Osteocyte (in vitro differentiated cells): ENCODE measurements at regions not wholly inside any gene's neighbourhood (a gene's known extent, or its start where the extent isn't known, plus 50 kb on each side); places are given as distances from the start of the nearest gene placed in this dataset.

ENCODE experiments used
- DNase-seq: peaks from one replicate; pipeline ENCODE4 v3.0.0; 2021; ENCODE audit warnings: mixed read lengths; ENCODE audit not compliant: unreplicated experiment; ENCODE audit errors: extremely low spot score
- H3K27ac Mint-ChIP-seq: one replicate; pipeline ENCODE4 v1.8.0; 2021; ENCODE audit warnings: mild to moderate bottlenecking, mixed read lengths; ENCODE audit not compliant: unreplicated experiment
- H3K27me3 Mint-ChIP-seq: one replicate; pipeline ENCODE4 v1.8.0; 2021; ENCODE audit warnings: mixed read lengths; ENCODE audit not compliant: unreplicated experiment
- H3K36me3 Mint-ChIP-seq: one replicate; pipeline ENCODE4 v1.8.0; 2021; ENCODE audit warnings: mixed read lengths; ENCODE audit not compliant: unreplicated experiment
- H3K4me1 Mint-ChIP-seq: one replicate; pipeline ENCODE4 v1.8.0; 2021; ENCODE audit warnings: mixed read lengths; ENCODE audit not compliant: unreplicated experiment
- H3K4me3 Mint-ChIP-seq: one replicate; pipeline ENCODE4 v1.8.0; 2021; ENCODE audit warnings: mild to moderate bottlenecking, moderate library complexity, mixed read lengths; ENCODE audit not compliant: unreplicated experiment
- H3K9me3 Mint-ChIP-seq: one replicate; pipeline ENCODE4 v1.8.0; 2021; ENCODE audit warnings: mixed read lengths; ENCODE audit not compliant: unreplicated experiment
- TF ChIP-seq, protein P1 (sequence below): fragments of 200-600 bp; sonication (generic); IDR thresholded peaks from 2 replicates; pipeline ENCODE4 v1.5.0; 2021; ENCODE audit warnings: antibody characterized with exemption, mild to moderate bottlenecking, moderate library complexity

DNA sequence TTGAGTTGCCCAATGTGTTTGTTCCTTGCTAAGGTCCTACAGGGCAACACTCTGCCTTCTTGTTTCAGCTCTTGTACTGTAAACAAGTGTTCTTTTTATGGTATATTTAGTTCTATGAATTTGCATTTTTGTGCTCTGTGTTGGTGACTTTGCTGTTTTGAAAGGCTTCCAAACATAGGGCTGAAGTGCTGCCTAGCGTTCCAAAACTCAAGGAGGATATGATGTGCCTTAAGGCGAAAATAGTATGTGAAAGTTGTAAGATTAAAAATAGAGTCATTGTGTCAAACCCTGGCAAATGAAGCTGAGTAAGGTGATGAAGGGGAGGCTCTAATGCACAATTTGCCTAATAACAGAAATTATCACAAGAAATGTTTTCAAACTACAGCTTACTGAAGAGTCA, 372.7 kb upstream of the TOM1L1 start:
- DNase-seq: no peak
- TF ChIP-seq, protein P1, sequence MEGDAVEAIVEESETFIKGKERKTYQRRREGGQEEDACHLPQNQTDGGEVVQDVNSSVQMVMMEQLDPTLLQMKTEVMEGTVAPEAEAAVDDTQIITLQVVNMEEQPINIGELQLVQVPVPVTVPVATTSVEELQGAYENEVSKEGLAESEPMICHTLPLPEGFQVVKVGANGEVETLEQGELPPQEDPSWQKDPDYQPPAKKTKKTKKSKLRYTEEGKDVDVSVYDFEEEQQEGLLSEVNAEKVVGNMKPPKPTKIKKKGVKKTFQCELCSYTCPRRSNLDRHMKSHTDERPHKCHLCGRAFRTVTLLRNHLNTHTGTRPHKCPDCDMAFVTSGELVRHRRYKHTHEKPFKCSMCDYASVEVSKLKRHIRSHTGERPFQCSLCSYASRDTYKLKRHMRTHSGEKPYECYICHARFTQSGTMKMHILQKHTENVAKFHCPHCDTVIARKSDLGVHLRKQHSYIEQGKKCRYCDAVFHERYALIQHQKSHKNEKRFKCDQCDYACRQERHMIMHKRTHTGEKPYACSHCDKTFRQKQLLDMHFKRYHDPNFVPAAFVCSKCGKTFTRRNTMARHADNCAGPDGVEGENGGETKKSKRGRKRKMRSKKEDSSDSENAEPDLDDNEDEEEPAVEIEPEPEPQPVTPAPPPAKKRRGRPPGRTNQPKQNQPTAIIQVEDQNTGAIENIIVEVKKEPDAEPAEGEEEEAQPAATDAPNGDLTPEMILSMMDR: no peak
- Mint-ChIP-seq H3K36me3 (no peaks in the 10 kb centered on the region), H3K4me3 (no peak overlapping the region), H3K9me3 (peaks cover 44% of the 10 kb centered on the region), H3K27me3 (no peaks in the 10 kb centered on the region), H3K4me1 (no peaks in the 10 kb centered on the region), H3K27ac (no peak overlapping the region)

DNA sequence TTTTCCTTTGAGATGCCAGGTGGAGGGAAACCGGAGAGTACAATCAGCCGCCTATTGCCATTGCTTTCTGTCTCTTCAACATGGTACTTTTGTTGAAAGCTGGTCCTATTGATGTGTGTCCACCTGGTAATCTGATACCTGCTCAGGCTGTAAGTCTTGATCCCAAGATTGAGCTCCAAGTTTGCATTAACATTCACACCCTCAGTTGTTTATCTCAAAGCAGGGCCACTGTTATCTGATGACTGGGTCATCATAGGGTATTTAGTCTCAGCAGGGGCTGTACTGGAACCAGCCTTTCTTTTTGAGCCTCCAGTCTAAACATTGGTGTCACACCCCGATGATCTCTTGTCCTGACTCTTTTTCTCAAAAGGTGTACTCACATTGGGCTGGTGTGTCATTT, 370.3 kb upstream of the TOM1L1 start:
- Mint-ChIP-seq H3K9me3 (peaks cover 34% of the 10 kb centered on the region), H3K27ac (no peak overlapping the region), H3K27me3 (no peaks in the 10 kb centered on the region), H3K4me1 (no peaks in the 10 kb centered on the region), H3K36me3 (no peaks in the 10 kb centered on the region), H3K4me3 (no peak overlapping the region)
- no peak for DNase-seq
- TF ChIP-seq, protein P1: no peak

DNA sequence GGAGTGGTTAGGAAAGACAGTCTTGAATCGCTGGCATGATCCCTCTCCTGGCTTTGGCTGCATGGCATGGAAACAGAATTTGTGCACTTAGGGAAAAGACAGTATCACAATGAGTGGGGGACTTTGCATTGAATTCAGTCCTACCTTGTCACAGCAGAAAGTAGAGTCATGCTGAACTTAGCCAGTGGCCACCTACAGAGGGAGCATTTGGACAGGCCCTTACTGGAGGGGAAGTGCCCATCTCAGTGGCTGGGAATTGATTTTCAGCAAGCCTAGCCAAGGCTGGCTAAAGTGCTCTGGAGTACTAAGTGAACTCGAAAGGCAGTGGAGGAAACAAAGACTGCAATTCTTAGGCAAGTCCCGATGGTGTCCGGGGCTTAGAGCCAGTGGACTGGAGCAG, 364.3 kb upstream of the TOM1L1 start:
- DNase-seq: no peak
- no peaks in the 10 kb centered on the region for H3K27me3 Mint-ChIP-seq
- no peak overlapping the region for H3K27ac Mint-ChIP-seq
- peaks cover 41% of the 10 kb centered on the region for H3K9me3 Mint-ChIP-seq
- no peak overlapping the region for H3K4me3 Mint-ChIP-seq
- H3K36me3 Mint-ChIP-seq: no peaks in the 10 kb centered on the region
- TF ChIP-seq, protein P1: no peak
- H3K4me1 Mint-ChIP-seq: no peaks in the 10 kb centered on the region

DNA sequence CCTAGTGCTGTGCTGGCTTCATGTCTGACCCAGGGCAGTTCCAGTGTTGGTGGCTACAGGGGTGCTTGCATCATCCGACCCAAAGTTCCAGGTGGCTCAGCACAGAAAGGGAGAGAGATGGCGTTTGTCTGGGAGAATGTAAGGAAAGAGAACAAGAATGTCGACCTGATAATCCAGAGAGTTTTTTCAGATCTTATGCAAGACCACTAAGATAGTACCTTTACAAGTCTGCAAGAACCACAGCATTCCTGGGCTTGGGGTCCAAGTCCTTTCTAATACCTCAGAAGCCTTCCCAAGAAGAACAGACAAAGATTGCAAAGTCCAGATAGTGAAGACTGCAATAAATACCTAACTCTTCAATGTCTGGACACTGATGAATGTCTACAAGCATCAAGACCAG, 363.0 kb upstream of the TOM1L1 start:
- no peaks in the 10 kb centered on the region for H3K36me3 Mint-ChIP-seq
- H3K4me1 Mint-ChIP-seq: no peaks in the 10 kb centered on the region
- H3K27ac Mint-ChIP-seq: no peak overlapping the region
- DNase-seq: no peak
- no peaks in the 10 kb centered on the region for H3K27me3 Mint-ChIP-seq
- TF ChIP-seq, protein P1: no peak
- H3K4me3 Mint-ChIP-seq: no peak overlapping the region
- peaks cover 52% of the 10 kb centered on the region for H3K9me3 Mint-ChIP-seq

- H3K4me3 Mint-ChIP-seq: no peak overlapping the region
- H3K9me3 Mint-ChIP-seq: peaks cover 61% of the 10 kb centered on the region
- no peaks in the 10 kb centered on the region for H3K36me3 Mint-ChIP-seq
- H3K27me3 Mint-ChIP-seq: no peaks in the 10 kb centered on the region
- DNase-seq: no peak
- H3K4me1 Mint-ChIP-seq: no peaks in the 10 kb centered on the region
- H3K27ac Mint-ChIP-seq: no peak overlapping the region
- TF ChIP-seq, protein P1: no peak
These were observed 356.4 kb upstream of the TOM1L1 start for GRCh38 chr17:54544249-54544648.
